ENCODE measurements at regions not wholly inside any gene's neighbourhood (a gene's known extent, or its start where the extent isn't known, plus 50 kb on each side); places are given as distances from the start of the nearest gene placed in this dataset.

DNA sequence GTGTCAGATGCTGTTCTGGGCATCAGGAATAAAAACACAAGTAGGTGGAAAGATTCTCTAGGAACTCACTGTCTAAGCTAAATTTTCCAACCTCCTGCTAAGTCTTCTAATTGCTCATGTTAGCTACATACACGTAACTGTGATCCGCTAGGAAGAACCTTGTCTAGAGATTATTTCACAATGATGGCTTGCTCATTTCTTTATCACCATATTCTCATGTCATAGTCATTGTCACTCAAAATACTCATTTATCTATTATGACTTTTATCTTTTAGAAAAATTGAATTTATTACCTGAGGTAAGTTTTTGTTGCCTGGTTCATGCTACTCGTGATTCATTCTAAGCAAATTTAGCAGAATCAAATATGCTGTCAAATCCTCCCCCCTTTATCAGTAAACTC is 1402.4 kb upstream of the FLRT2 start:
- Histone ChIP-seq H3K4me3 (no peak overlapping the region), H3K36me3 (no peaks in the 10 kb centered on the region), H3K27me3 (no peaks in the 10 kb centered on the region), H3K4me1 (no peaks in the 10 kb centered on the region), H3K9me3 (no peaks in the 10 kb centered on the region), H3K27ac (no peak overlapping the region)
- ATAC-seq (no peak), DNase-seq (no peak)
- TF ChIP-seq CTCF (IDR thresholded peaks at IDR 0.05), result no peak
- intact Hi-C loops (cut with DNase I), result no loop called here

GRCh38 chr14:84128050-84128449 is 1401.9 kb upstream of the FLRT2 start:
- Histone ChIP-seq H3K4me3 (no peak overlapping the region), H3K36me3 (no peaks in the 10 kb centered on the region), H3K27ac (no peak overlapping the region), H3K27me3 (no peaks in the 10 kb centered on the region), H3K9me3 (no peaks in the 10 kb centered on the region), H3K4me1 (no peaks in the 10 kb centered on the region)
- DNase-seq, result no peak
- no peak for TF ChIP-seq CTCF (IDR thresholded peaks at IDR 0.05)
- no peak for ATAC-seq
- intact Hi-C loops (cut with DNase I), result no loop called here

- no peaks in the 10 kb centered on the region for H3K9me3 ChIP-seq
- DNase-seq (no peak), ATAC-seq (peak; percentile 45)
- intact Hi-C loops (cut with DNase I), result no loop called here
- H3K4me1 ChIP-seq, result no peaks in the 10 kb centered on the region
- no peak for TF ChIP-seq CTCF (IDR thresholded peaks at IDR 0.05)
- no peaks in the 10 kb centered on the region for H3K36me3 ChIP-seq
- no peaks in the 10 kb centered on the region for H3K27me3 ChIP-seq
- no peak overlapping the region for H3K4me3 ChIP-seq
- no peak overlapping the region for H3K27ac ChIP-seq
Observed at GRCh38 chr14:84129007-84129406, 1400.9 kb upstream of the FLRT2 start.

GRCh38 chr14:84129941-84130340 is 1400.0 kb upstream of the FLRT2 start:
- ATAC-seq (no peak), DNase-seq (no peak)
- intact Hi-C loops (cut with DNase I), result no loop called here
- Histone ChIP-seq H3K4me3 (no peak overlapping the region), H3K36me3 (no peaks in the 10 kb centered on the region), H3K4me1 (no peaks in the 10 kb centered on the region), H3K9me3 (no peaks in the 10 kb centered on the region), H3K27me3 (no peaks in the 10 kb centered on the region), H3K27ac (no peak overlapping the region)
- no peak for TF ChIP-seq CTCF (IDR thresholded peaks at IDR 0.05)

GRCh38 chr14:84131924-84132323 is 1398.0 kb upstream of the FLRT2 start:
- intact Hi-C loops (cut with DNase I), result no loop called here
- DNase-seq, result no peak
- no peaks in the 10 kb centered on the region for H3K9me3 ChIP-seq
- H3K36me3 ChIP-seq, result no peaks in the 10 kb centered on the region
- H3K4me1 ChIP-seq, result no peaks in the 10 kb centered on the region
- H3K4me3 ChIP-seq, result no peak overlapping the region
- ATAC-seq, result peak; percentile 65
- TF ChIP-seq CTCF (IDR thresholded peaks at IDR 0.05), result no peak
- no peak overlapping the region for H3K27ac ChIP-seq
- H3K27me3 ChIP-seq, result no peaks in the 10 kb centered on the region

- no peaks in the 10 kb centered on the region for H3K9me3 ChIP-seq
- no peaks in the 10 kb centered on the region for H3K36me3 ChIP-seq
- intact Hi-C loops (cut with DNase I), result no loop called here
- H3K4me3 ChIP-seq, result no peak overlapping the region
- ATAC-seq (no peak), DNase-seq (no peak)
- no peak for TF ChIP-seq CTCF (IDR thresholded peaks at IDR 0.05)
- H3K27ac ChIP-seq, result no peak overlapping the region
- H3K27me3 ChIP-seq, result no peaks in the 10 kb centered on the region
- no peaks in the 10 kb centered on the region for H3K4me1 ChIP-seq
Observed at GRCh38 chr14:84144166-84144565, 1385.8 kb upstream of the FLRT2 start.
